GM21447 (cell line): ENCODE measurements at regions not wholly inside any gene's neighbourhood (a gene's known extent, or its start where the extent isn't known, plus 50 kb on each side); places are given as distances from the start of the nearest gene placed in this dataset.

Experiments
- ATAC-seq: cut with Tn5 transposase; IDR thresholded peaks from one replicate; pipeline ENCODE4 v1.9.1; 2021; ENCODE audit not compliant: unreplicated experiment

GRCh38 chr1:38347446-38348175 is 301.0 kb upstream of the POU3F1 start:
- no peak for ATAC-seq

- no peak for ATAC-seq
These were observed 298.1 kb upstream of the POU3F1 start for GRCh38 chr1:38344716-38345115.

GRCh38 chr1:38341694-38342093 is 295.1 kb upstream of the POU3F1 start:
- ATAC-seq, result no peak

GRCh38 chr1:38340409-38340808 is 293.8 kb upstream of the POU3F1 start:
- no peak for ATAC-seq

GRCh38 chr1:38337711-38338110 is 291.1 kb upstream of the POU3F1 start:
- no peak for ATAC-seq

- ATAC-seq, result no peak
These were observed 290.4 kb upstream of the POU3F1 start for GRCh38 chr1:38336961-38337360.

GRCh38 chr1:38336301-38336923 is 289.8 kb upstream of the POU3F1 start:
- no peak for ATAC-seq

GRCh38 chr1:38334930-38335592 is 288.5 kb upstream of the POU3F1 start:
- ATAC-seq, result no peak

GRCh38 chr1:38332649-38333310 is 286.2 kb upstream of the POU3F1 start:
- no peak for ATAC-seq

- no peak for ATAC-seq
These were observed 285.1 kb upstream of the POU3F1 start for GRCh38 chr1:38331496-38332210.

GRCh38 chr1:38330799-38331198 is 284.2 kb upstream of the POU3F1 start:
- no peak for ATAC-seq

GRCh38 chr1:38329644-38330043 is 283.1 kb upstream of the POU3F1 start:
- ATAC-seq, result no peak

GRCh38 chr1:38328278-38329035 is 281.9 kb upstream of the POU3F1 start:
- no peak for ATAC-seq

GRCh38 chr1:38327559-38327973 is 281.0 kb upstream of the POU3F1 start:
- no peak for ATAC-seq

GRCh38 chr1:38326856-38327255 is 280.3 kb upstream of the POU3F1 start:
- no peak for ATAC-seq

GRCh38 chr1:38326135-38326534 is 279.5 kb upstream of the POU3F1 start:
- no peak for ATAC-seq

- ATAC-seq, result no peak
These were observed 266.2 kb upstream of the POU3F1 start for GRCh38 chr1:38312753-38313152.

GRCh38 chr1:38310079-38310478 is 263.5 kb upstream of the POU3F1 start:
- ATAC-seq, result no peak

GRCh38 chr1:38308780-38309179 is 262.2 kb upstream of the POU3F1 start:
- no peak for ATAC-seq

- ATAC-seq, result no peak
These were observed 259.1 kb upstream of the POU3F1 start for GRCh38 chr1:38305666-38306065.
